ENCODE measurements at regions not wholly inside any gene's neighbourhood (a gene's known extent, or its start where the extent isn't known, plus 50 kb on each side); places are given as distances from the start of the nearest gene placed in this dataset.

- TF ChIP-seq, protein P1, sequence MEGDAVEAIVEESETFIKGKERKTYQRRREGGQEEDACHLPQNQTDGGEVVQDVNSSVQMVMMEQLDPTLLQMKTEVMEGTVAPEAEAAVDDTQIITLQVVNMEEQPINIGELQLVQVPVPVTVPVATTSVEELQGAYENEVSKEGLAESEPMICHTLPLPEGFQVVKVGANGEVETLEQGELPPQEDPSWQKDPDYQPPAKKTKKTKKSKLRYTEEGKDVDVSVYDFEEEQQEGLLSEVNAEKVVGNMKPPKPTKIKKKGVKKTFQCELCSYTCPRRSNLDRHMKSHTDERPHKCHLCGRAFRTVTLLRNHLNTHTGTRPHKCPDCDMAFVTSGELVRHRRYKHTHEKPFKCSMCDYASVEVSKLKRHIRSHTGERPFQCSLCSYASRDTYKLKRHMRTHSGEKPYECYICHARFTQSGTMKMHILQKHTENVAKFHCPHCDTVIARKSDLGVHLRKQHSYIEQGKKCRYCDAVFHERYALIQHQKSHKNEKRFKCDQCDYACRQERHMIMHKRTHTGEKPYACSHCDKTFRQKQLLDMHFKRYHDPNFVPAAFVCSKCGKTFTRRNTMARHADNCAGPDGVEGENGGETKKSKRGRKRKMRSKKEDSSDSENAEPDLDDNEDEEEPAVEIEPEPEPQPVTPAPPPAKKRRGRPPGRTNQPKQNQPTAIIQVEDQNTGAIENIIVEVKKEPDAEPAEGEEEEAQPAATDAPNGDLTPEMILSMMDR (IDR thresholded peaks at IDR 0.05): no peak
- no peak for TF ChIP-seq POLR2A (IDR thresholded peaks at IDR 0.05)
These were observed 94.3 kb upstream of the MBNL2 start for GRCh38 chr13:97127842-97128241.

Data from uterus (tissue), 2 donors.